Esophagus squamous epithelium (tissue), 4 donors: ENCODE measurements at regions not wholly inside any gene's neighbourhood (a gene's known extent, or its start where the extent isn't known, plus 50 kb on each side); places are given as distances from the start of the nearest gene placed in this dataset.

ENCODE experiments used
- CTCF ChIP-seq, 6 experiments: fragments of 450-650 bp in 4 of 6; fragments of 200-600 bp in 2 of 6; sonication (generic) in 2 of 6; IDR thresholded peaks; one replicate each; pipeline ENCODE4 v1.5.1; 2016 to 2019; ENCODE audit warnings: antibody characterized with exemption in 6 of 6, mild to moderate bottlenecking in 4 of 6, moderate library complexity in 4 of 6
- POLR2A ChIP-seq, 4 donors: fragments of 450-650 bp; IDR thresholded peaks; one replicate each; pipeline ENCODE4 v1.6.1; 2017; ENCODE audit warnings: antibody characterized with exemption in 4 of 4, mild to moderate bottlenecking in 4 of 4, moderate library complexity in 3 of 4

GRCh38 chr18:78642296-78642951 is 337.2 kb upstream of the SALL3 start:
- TF ChIP-seq CTCF (IDR thresholded peaks at IDR 0.05) (no peak), POLR2A (IDR thresholded peaks at IDR 0.05) (no peak)
